HL-60/S4 treated with phorbol 12-myristate 13-acetate at 8.2 ng/mL for 4 days and 3 days (cell line): ENCODE measurements at regions not wholly inside any gene's neighbourhood (a gene's known extent, or its start where the extent isn't known, plus 50 kb on each side); places are given as distances from the start of the nearest gene placed in this dataset.

ENCODE experiments used
- in situ Hi-C: fragments of 300-500 bp; cut with MboI; formaldehyde crosslinking; loops from 2 replicates; pipeline ENCODE4 v1.15.0; 2022; ENCODE audit warnings: low sequenced_read_pairs

DNA sequence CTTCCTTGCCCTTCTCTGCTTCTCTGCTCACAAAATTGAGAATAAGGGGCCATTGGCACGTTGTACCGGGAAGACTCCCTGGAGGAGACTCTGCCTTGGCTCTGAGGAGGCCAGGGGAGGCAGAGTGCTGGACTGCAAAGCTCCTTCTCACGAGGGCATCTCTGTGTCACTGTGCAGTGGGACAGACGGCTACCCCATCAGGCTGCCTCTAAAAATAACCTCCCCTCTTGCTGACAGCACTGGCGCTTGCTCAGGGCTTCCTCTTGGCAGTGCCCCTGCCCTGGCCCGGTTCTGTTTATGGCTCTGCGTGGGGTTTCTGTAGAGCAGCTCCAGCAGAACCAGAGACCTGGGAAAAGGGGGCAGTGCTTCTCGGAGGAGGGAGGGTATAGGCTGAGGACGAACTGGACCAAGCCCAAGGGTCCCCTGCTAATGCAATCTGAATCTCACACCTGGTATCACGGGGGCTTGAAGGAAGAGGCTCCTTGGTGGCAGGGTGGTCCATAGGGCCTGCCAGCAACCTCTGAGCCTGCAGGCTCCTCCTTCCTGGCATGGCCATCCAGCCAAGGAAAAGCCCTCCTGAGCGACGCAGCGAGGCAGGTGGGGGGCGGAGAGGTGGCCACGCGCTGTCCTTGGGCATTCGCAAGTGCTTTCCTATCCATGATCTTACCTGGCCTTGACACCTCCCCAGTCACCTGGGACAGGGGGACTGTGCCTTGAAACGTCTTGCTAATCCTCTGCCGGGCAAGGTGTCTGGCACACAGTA, 63.3 kb upstream of the TLE3 start:
- in situ Hi-C loops = no loop called here

DNA sequence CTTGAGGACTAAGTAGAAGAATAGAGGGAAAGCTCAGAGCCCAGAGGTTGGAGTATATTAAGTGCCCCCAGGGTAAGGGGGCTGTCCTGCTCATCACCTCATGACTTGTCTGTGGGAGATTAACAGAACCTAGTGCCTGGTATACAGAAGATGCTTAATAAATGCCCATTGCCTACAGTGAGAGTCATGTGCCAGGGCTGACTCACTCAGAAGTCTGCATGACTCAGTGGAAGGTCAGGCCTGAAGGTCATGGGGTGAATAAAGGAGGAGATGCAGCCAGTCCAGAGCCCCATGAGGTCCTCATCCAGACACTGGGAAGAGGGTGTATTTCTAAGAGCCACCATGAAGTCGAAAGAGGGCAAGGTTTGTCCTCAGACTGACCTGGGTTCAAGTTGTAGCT, 62.5 kb upstream of the TLE3 start:
- in situ Hi-C loops = no loop called here

DNA sequence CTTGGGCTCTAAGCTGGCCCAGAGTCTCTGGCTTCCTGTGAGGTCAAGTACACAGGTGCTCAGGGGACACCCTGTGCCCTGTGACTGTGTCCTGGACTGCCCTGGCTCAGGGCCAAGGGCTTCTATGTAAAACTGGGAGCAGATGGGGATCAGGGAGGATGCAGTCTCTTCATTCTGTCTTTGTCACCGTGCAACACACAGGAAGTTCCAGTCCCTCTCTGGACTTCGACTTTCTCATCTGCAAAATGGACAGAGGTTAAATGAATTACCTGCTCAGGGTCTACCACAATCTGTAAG, 61.9 kb upstream of the TLE3 start:
- in situ Hi-C loops = no loop called here

DNA sequence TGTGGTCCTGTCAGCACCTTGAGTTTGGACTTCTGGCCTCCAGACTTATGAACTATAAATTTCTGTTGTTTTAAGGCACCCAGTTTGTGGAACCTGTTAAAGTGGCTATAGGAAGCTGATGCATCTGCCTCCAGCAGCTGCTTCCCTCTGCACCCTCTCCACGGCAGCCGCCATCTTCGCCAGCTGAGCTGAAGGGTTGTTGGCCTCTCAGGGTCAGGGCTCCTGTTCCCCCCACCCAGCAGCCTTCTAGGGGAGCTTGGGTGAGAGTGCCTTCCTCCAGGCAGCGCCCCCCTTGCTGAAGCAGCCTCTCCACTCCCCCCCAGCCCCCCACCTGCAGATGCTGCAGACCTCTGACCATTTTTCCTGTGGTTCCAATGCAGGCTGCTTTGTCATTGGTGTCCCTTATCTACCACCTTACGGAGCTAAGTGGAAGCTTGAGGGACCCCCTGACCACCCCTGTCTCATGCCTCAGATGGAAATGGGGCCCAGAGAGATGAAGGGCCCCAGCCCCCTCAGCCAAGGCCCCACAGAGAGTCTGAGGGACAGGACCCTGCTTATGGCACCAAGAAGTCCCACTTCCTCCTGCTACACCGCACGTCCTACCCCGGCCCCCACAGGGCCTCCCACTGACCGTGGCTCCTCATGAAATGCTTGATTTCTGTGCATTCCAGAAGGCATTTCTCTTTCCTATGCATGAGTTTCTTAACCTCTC, 61.4 kb upstream of the TLE3 start:
- in situ Hi-C loops = no loop called here

DNA sequence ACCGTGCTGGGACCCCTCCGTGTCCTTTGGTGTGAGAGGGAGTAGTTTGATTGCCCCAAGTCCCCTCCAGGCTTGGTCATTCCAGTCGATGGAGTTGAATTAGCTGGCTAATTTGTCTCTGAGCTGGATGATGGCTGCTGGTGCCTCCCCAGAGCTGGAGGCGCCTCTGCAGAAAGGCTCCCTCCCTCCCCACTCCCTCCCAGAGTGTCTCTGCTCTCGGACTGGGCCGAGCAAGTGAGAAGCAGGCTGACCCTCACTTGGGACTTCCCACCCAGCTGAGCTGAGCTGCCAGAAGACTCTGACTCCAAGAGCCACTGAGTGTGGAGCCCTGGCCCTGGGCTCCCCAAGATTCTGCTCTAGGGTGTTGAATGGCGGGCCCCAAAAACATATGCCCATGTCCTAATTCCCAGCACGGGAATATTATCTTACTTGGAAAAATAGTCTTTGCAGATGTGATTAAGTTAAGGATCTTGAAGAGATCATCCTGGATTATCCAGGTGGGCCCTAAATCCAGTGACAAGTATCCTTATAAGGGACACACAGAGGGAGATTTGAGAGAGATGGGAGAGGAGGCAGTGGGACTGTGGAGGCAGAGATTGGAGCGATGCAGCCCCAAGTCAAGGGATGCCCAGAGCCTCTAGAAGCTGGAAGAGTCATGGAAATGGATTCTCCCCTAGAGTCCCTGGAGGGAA, 60.7 kb upstream of the TLE3 start:
- in situ Hi-C loops = no loop called here

GRCh38 chr15:70156671-70157271, 59.1 kb upstream of the TLE3 start:
- in situ Hi-C loops = no loop called here

DNA sequence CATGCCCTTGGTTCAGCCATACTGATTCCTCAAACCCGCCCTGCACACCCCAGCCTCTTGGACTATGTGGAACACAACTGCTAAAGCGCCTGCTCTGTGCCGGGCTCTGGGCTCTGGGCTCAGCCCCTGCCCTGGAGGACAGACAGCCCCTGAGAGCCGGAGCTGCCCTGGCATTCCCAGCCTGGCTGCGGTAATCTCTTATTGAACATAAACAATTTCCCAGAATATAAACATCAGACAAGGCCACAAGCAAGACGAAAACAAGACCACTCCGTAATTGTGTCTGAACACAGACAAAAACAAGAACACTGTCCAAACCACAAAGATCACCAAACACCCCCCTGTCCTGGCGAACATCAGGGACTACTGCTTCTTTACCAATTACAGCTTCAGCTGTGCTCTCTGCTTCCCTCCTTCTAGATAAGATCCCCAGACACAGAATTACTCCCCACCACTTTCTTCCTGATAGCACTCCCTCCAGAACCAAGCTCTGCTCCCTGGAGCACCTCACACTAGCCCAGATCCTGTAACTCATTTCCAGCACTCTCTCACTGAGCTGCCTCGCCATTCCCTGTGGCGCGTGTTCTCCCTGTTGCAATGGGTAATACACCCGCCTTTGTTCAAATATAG, 57.1 kb upstream of the TLE3 start:
- in situ Hi-C loops = no loop called here

GRCh38 chr15:70153921-70154717, 56.4 kb upstream of the TLE3 start:
- in situ Hi-C loops = no loop called here

GRCh38 chr15:70152070-70152480, 54.4 kb upstream of the TLE3 start:
- in situ Hi-C loops = no loop called here

- in situ Hi-C loops = no loop called here
These were observed 53.7 kb upstream of the TLE3 start for GRCh38 chr15:70151462-70151861.

DNA sequence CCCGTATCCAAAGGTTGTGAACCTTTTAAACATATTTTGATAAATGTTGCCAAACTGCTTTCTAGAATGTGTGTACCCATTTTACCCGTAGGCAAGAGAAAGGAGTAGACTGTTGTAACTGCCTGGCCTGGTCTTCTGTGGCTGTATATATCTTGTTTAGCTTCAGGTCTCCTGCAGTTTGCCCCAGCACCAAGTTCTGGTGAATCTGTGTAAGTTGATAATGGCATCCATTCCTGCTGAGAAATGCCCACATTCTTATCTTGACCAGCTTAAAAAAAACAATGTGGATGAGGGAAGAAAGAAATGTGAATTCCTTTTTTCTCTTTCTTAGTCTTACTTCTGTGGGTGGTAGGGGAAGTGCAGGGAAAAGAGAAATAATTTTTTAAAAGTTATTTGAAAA, 53.3 kb upstream of the TLE3 start:
- in situ Hi-C loops = no loop called here

- in situ Hi-C loops = no loop called here
These were observed 52.7 kb upstream of the TLE3 start for GRCh38 chr15:70150405-70150747.

- in situ Hi-C loops = no loop called here
These were observed 52.1 kb upstream of the TLE3 start for GRCh38 chr15:70149667-70150404.

DNA sequence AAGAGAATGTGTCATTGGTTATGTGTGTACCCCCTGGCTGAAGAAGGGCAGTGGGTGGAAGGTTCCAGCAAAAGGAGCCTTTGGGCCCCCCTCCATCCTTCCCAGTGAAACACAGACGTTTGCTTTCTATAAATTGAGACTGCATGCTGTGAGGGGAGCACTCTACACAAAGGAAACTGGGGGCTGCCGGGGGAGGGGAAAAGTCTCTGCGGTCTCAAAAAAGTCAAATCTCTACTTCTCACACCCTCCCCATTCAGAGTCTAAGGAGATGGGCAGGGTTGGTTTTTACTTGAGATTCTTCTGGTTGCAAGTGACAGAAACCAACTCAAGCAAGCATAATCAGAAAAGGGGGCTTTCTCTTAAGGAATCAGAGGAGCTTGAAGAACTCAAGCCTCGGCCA, 50.1 kb upstream of the TLE3 start:
- in situ Hi-C loops = no loop called here
